GM21723 (cell line): ENCODE measurements at regions not wholly inside any gene's neighbourhood (a gene's known extent, or its start where the extent isn't known, plus 50 kb on each side); places are given as distances from the start of the nearest gene placed in this dataset.
A peak's percentile ranks its signal among the peaks of the same experiment; 100 is the strongest.

Experiments
- ATAC-seq: cut with Tn5 transposase; IDR thresholded peaks from one replicate; pipeline ENCODE4 v1.9.1; 2021; ENCODE audit warnings: mild to moderate bottlenecking, moderate library complexity; ENCODE audit not compliant: unreplicated experiment

DNA sequence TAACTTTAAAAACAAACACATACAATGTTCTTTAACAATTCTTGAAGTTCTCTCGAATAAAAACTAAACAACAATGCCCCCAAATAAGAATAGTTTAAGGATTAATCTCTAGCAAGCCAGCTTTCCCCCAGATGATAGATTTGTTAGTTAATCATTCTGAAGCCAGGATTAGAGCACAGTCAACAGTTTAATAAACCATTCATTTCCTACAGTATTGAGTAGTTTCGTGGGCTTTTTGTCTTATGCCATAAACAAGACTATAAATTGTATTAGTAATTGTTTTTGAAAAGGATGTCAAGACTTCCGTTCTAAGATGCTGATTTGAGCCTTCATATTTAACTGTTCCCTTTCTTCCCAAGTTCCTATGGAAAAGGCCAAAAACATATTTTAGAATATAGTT is 136.6 kb downstream of the PIK3R1 start:
- no peak for ATAC-seq

DNA sequence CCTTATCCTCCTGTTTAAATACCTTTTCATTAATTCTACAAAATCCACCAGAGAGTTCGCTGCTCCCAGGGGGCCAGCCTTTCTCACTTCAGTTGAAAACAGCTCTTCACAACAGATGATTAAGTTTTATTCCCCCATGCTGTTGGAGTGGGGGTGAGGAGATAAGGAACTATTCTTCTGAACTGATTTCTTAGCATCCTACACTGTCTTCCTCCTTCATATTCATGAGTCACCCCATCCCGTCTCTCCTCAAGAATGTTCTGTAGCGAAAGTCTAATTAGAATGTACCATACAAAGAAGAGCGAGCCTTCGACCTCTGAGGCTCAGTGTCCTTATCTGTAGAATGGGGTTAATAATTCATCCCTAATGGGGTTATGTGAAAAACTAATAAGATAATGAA is 138.0 kb downstream of the PIK3R1 start:
- no peak for ATAC-seq

DNA sequence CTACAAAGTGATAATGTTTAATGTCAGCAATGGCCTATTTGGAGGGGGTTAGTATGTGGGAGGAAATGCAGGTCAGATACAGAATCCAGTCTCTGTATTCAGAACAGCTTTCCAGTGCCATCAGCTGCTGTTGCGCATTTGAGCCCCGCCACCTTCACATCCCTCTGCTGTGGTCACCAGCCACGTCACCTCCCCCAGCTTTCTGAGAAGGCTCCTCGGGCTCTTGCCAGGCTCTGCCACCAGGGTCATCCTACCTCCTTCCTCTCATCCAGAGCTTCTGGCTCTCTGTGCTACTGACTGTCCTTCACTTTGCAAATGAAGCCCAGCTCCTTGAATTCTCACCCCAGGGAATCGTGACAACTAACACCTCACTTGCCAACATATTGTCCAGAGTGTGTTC is 138.8 kb downstream of the PIK3R1 start:
- no peak for ATAC-seq

DNA sequence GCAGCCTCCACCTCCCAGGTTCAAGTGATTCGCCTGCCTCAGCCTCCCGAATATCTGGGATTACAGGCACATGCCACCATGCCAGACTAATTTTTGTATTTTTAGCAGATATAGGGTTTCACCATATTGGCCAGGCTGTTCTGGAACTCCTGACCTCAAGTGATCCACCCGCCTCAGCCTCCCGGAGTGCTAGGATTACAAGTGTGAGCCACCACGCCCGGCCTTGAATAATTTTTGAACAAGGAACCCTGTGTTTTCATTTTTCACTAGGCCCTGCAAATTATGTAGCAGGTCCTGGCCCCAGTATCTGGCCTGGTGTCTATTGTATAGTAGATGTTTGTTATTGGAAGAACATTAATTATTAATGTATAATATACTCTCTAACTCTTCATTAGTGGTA is 140.7 kb downstream of the PIK3R1 start:
- no peak for ATAC-seq

DNA sequence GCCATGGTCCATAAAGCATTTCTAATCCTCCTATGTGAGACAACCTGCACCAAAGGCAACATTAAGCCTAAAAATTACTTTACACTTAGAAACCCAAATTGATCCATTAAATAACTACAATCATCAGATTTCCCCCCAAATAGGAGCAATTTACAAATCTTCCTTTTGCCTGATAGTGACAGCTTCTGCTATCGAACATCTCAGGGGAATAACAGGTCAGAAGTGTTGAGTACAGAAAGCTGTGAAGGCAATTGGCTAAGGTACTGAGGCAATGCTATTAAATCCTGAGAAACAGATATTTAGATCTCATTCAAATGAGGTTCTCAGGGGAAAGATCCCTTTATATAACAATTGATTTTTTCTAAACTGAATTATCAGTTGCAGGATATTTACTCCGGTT is 141.1 kb downstream of the PIK3R1 start:
- no peak for ATAC-seq

DNA sequence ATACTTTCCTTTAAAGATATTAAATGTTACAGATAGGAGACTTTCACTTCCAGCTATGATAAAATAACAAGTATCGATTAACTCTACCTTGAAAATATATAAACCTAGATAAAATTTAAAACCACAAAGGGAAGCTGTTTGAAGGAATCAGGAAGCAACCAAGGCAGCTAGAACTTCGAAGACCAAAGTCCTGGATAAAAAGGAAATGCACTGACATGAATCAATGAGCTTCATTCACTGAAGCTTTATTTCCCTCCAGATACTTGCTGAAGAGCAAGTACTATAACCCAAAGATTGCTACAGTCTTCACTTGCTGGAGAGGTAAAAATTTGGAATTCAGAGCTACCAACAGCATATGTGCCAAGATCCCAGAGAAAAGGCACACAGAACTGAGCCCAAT is 144.1 kb downstream of the PIK3R1 start:
- no peak for ATAC-seq

DNA sequence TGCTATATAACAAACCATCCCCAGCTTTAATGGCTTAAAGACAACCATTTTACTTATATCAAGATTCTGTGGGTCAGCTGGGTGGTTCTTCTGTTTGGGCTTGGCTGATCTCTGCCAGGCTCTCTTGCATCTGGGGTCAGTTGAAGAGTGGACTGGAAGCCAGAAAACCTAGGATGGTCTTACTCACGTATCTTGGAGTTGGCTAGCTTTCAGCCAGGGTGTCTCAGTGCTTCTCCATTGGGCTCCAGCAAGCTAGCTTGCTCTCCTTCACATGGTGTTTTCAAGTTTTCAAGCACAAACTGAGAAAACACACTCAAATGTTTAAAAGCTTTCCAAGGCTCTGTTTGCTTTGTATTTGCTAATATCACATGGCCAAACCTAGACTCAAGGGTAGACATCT is 146.8 kb downstream of the PIK3R1 start:
- ATAC-seq, result no peak

DNA sequence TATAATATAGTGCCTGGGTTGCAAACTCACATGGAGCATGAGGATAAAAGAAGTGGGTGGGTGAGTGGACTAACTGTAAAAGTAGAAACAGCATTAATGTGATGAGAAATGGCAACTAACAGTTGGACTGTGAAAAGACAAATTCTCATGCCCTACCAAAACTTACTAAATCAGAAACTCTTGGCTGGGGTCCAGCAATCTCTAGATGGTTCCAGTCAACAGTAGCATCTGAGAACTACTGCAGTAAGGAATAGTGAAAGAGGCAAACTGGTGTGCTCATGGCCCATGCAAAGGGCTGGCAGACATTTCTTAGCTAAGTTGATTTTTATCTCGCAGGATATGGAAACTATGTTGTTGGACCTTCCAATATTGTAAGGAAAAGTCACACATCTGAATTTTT is 150.3 kb downstream of the PIK3R1 start:
- ATAC-seq, result no peak

DNA sequence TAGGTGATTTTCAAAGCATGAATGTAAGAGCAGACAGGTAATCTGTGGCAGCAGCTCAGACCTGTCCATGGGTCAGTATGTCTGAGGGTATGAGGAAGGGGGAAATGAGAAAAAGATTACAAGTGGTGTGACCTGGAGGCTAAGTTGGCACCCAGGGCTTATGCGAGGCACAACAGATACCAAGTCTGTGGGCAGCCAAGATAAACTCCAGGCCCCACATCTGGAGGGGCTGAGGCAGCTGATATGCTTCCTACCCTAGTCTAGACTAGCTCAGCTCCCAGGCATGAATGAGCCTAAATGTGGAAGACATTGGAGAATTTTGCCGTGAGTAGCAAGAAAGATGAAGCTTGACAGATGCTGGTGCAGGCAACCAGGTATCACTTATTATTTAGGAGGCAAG is 151.7 kb downstream of the PIK3R1 start:
- no peak for ATAC-seq

DNA sequence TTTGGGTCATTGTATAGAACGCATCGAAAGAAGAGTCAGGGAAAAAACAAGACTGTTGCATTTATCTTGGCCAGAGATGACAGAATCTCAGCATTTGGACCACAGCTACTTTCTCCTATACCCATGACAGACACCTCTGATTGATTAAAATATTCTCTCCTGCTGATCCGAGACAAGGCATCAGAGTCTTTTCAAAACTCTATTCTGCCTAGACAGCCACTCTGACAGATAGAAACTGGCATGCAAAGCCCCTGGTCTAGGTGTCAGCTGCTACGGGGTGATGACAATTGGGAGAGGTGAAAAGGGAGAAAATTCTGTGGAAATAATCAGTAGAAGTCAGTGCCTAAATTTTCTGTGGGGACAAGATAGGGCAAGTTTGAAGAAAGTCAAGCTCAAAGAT is 152.2 kb downstream of the PIK3R1 start:
- ATAC-seq, result no peak

DNA sequence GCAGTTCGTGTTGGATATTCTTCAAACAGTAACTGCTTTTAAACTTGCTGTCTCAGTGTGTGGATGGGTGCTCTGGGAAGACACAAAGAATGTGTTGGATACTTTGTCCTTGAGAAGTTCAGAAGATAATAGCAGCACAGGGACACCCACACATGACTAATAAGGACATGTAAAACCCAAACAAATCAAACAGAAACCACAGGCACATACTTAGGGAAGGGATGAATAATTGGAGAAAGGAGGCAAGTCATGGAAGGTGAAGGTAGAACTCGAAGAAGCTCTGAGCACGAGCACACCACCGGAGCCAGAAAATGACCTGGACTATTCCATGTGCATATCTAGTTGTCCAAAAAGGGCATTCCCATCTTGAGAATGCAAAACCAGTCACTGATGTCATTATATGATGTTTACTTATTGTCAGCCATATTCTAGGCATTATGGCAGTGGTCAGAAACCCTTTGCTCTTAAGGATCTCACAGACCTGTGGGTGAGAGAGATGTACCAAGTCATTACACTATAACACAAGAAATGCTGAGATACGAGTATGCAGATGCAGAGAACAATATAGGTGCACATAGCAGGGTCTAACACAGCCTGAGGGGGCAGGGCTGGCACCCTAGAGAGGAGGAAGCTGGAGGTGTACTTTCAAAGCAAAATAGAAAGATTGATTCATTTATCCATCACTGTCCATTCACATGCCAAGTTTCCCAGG is 152.9 kb downstream of the PIK3R1 start:
- no peak for ATAC-seq

DNA sequence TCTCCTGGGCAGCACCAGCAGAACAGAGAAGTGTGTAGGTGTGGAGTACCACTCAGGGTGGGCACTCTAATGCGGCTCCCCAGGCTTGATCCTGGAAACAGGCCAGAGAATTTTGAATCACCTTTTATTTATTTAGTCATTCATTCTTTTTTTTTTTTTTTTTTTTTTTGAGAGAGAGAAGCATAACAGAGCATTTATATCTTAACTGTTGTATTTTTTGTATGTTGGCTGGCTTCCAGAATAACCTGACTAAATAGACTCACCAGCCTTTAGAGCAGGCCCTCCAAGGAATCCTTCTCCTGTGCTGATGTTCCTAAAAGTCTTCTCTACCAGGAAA is 153.4 kb downstream of the PIK3R1 start:
- peak; percentile 13 for ATAC-seq

DNA sequence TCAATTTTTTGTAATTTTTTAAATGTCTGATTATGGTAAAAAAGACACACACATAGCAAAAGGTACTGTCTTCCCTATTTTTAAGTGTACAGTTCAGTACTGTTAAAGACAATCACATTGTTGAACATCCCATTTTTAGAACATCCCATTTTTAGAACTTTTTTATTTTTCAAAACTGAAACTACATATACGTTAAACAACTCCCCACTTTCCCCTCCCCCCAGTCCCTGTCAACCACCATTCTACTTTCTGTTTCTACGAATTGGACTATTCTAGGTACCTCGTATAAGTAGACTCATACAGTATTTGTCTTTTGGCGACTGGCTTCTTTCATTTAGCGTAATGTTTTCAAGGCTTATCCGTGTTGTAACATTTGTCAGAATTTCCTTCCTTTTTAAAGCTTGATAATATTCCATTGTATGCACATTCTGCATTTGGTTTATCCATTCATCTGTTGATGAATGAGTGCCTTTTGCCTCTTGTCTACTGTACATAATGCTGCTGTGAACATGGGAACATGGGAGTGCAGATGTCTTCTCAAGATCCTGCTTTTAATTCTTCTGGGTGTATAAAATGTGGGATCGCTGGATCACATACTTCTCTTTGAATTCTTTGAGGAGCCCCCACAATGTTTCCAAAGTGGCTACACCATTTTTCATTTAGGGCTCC is 154.0 kb downstream of the PIK3R1 start:
- peak; percentile 88 for ATAC-seq

DNA sequence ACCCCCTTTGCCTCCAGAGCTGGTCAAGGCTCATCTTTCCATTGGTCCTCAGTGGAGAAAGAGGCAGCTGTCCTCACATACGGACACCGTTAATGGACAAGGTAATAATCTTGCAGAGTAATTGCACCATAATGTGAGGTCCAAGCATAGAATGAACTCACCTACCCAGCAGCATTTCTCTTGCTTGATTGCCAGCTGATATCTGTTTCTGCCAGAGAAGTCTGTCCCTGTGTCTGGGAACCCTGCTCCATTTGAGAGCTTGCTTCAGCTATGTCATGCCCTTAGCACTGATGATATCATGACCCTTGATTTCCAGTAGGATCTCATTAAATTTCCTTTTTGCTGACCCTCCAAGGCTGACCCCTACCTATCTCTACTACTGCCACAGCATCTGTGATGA is 154.6 kb downstream of the PIK3R1 start:
- ATAC-seq, result no peak

DNA sequence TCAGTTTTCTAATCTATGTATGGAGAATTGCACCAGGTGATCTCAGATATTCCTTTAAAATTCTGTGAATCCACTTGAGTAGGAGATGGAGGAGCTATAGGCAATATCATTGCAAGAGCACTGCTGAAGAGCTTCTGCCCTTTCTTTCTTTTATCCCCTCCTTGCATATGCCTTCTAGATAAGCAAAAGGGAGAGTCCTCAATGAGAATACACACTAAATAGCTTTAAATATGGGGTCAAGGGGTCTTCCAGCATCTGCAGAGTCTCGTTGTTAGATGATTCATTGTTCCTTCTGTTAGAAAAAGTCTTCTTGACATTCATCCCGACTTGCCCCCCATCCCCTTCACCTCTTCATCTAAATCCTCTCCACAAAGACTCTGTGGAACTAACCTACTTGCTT is 156.1 kb downstream of the PIK3R1 start:
- ATAC-seq, result no peak

DNA sequence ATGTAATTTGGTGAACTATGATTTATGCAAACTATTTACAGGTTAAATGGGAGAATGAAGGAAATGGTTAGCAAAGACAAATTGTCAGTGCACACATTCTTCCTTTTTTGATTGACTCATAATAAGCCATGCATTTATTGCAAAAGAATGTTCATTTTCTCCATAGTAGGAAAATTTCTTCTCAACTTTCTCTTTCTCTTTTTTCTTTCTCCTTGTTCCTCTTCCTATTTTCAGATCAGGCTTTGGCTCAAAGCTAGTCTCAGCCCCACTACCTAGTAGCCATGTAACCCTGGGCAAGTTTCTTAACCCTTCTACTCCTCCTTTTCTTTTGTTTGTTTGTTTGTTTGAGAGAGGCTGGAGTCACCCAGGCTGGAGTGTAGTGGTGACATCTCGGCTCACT is 156.6 kb downstream of the PIK3R1 start:
- no peak for ATAC-seq

DNA sequence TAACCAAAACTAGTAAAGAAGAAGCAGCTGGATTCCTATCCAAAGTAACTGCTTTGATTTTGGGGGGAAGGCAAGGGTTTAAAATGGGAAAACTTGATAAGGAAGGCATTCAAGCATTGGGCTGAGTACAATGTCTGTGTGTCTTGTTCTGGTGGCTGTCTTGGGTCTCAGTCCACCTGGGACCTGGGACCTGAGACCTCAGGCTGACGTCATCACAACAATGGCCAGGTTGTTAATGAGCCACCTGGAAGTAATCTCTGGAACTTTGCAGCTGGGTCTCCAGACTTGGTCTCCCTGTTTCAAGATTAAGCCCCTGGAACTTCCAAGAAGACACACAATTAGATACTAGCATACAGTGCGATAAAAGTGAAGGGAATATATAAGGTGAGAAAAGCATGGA is 157.5 kb downstream of the PIK3R1 start:
- ATAC-seq, result no peak

DNA sequence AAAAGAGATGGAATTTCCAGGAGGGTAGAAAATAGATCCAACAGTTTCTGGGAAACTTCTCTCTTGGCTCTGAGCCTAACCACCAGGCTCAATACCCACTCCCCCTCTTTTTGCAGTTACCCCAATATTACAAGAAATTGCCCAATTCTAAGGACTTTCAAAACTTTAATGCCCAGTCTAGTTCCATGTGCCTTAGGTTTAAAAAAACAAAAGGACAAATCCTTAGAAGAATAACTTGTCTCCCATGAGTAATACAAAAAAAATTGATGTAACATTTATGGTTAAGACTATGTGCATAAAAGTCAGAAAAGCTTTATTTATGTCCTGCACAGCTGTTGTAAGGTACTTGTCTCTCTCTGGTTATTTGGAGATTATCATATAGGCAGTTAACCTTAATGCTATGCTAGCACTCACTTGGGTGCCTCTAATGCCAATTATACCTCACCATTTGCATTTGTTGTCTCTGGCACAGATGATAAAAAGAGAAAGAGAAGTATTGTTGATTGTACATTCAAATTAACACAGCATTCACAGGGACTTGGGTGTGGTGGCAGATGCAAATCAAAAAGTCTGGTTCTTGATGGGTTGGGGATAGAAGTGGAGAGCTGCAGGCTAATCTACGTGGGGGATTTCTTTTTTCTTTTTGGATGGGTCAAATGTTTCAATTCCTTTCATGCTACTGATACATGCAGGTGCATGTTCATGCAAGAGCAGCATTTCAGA is 159.4 kb downstream of the PIK3R1 start:
- ATAC-seq, result no peak

DNA sequence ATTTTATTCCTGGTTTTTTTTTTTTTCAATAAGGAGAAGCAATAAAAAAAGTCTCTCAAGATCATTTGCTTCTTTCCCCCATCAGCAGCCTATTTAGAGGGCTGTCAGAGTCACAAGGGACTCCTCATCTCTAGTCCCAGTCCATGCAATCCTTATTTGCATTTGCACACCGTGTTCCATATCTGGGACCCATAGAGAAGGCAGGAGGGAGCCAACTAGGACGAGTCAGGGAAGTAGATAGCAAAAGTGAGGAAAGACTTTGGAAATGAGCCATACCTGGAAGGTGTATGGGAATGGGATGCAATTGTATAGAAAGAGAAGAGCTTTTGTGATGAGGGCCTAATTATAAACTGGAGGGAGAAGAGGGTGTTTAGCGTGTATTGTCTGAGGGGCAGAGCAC is 160.0 kb downstream of the PIK3R1 start:
- ATAC-seq, result no peak

DNA sequence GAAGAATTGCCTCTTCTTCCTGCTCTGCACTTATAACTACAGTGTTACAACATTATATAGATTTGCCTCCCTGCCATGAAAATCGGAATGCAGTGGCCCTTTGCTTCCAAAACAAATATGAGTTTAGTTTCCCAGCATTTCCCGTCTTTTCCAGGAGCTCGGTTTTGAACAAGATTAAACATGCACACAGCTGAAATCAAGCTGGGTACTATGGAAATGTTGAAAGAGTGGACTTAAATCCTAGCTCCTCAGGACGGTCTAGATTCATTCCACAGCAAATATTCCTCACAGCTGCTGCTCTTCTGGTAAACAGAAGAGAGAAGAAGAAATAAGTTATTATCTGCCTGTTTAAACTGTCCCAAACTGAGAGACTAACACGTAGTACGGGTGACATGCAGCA is 161.4 kb downstream of the PIK3R1 start:
- no peak for ATAC-seq

DNA sequence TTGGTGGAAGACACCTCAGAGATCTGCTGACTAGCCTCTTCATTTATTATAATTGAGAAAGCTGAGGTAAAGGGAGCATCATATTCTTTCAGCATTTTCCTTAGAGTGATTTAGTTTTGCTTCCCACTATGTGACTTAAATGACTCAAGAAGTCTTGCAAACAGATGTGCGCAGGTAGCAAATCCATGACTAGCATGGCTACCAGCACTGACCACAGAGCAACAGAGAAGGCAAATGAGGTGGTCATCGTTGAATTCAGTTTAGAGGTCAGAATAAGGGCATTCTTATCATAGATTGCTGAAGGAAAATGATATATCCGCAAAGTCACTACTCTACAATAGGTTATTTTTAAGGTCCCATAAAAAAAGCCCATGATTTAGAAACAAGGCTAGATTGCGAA is 162.2 kb downstream of the PIK3R1 start:
- ATAC-seq, result no peak

DNA sequence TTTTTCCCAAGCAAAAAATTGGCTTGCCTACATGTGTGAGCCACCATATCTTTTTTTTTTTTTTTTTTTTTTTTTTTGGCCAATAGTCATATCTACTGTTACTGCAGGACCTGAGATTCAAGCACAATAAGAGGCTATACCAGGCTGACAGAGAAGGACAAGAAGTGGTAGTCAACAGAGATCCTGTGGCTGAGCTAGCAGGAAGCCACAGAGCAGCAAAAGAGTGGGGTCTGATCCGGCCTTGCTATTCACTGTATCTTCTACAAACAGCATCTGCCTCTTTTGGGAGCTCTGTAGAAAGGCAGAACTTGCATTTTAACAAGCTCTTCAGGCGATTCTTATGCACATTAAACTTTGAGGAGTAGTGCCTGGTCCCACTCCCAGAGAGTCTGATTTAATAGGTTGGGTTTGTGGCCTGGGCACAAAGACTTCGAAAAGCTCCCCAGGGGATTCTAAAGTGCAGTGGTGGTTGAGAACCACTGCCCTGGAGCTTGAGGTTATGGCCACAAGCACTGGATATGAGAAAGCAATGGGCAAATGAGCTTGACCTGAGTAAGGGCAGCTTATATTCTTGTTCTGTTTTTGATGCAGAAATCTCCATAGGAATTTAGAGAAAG is 162.8 kb downstream of the PIK3R1 start:
- peak; percentile 76 for ATAC-seq
